HG03342 (cell line): ENCODE measurements at regions not wholly inside any gene's neighbourhood (a gene's known extent, or its start where the extent isn't known, plus 50 kb on each side); places are given as distances from the start of the nearest gene placed in this dataset.

Experiments
- ATAC-seq: cut with Tn5 transposase; IDR thresholded peaks from one replicate; pipeline ENCODE4 v1.9.1; 2021; ENCODE audit warnings: mild to moderate bottlenecking, moderate library complexity; ENCODE audit not compliant: unreplicated experiment

GRCh38 chr3:72470904-72471417, 377.3 kb downstream of the SHQ1 start:
- no peak for ATAC-seq

DNA sequence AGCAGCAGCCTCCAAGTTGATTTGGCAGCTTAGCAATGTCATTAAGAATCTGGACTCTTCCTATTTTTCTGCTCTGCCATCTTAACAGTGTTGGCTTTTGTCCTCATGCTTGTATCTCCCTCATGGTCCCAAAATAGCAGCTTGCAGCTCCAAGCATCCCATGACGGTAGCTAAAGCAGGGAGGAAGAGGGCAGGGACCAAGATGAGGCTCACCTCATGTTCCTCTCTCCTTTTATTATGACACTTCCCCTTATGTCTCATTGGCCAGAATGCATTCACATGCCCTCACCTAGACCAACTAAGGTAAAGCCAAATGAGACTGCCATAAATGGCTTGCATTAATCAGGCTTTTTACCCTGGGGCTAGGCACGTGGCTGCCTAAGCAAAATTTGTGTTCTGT, 382.4 kb downstream of the SHQ1 start:
- ATAC-seq: no peak

GRCh38 chr3:72463083-72463482, 385.2 kb downstream of the SHQ1 start:
- ATAC-seq: no peak

GRCh38 chr3:72462595-72463011, 385.6 kb downstream of the SHQ1 start:
- ATAC-seq: no peak

- no peak for ATAC-seq
These were observed 386.5 kb downstream of the SHQ1 start for GRCh38 chr3:72461787-72462186.

DNA sequence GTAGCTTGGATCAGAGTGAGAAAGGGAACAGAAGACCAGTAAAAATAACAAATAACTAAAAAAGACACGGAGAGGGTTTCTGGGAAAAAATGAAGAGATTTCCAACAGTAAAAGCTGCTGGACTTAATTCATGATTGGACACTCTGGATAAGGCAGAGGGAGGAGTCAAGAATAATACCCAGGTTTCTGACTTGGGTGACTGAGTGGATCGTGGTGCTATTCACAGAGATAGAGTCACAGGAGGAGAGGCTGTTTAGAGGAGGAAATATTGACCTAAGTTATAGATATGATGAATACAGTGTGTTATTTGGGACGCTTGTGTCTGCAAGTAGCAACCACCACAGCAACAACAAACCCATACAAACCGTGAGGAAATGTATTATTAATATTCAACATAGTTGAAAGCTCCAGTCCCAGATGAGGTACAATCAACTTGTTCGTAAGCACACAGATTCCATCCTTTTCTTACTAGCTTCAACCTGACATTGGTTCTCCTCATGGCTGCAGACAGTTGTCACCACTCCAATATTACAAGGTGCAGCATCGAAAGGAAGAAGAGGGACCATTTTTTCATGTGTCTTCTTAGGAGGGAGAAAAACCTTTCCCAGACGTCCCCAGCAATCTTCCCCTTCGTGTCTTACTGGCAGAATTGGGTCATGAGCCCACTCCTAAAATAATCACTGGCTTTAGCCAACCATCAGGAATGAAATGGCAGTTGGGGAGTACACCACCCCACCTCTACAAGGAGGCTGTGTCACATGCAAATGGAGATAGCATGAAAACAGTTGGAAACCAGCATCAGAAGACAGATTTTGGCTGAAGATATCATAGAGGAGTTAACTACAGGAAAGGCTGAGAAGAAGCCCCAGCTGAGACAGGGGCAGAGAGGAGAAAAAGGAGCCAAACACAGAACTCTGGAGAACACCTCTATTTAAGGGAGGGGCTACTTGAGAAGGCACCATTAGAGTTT, 387.8 kb downstream of the SHQ1 start:
- no peak for ATAC-seq

- no peak for ATAC-seq
These were observed 388.7 kb downstream of the SHQ1 start for GRCh38 chr3:72459588-72459987.

GRCh38 chr3:72458375-72458774, 389.9 kb downstream of the SHQ1 start:
- ATAC-seq: no peak

DNA sequence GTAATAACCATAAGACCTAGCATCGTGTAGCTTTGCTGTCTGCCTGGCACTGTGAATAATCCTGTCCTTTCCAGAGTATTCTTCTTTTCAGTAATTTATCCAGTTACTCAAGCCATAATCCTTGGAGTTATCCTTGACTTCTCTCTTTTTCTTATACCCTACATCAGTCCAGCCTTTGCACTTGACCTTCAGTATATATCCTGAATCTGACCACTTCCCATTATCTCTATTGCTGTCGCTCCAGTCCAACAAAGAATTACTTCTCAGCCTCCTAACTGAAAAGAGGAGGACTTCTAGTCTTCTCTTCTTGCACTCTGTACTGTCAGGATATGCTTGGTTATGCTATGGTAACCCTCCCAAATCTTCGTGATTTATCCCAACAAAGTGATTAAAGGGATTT, 393.8 kb downstream of the SHQ1 start:
- ATAC-seq: no peak

DNA sequence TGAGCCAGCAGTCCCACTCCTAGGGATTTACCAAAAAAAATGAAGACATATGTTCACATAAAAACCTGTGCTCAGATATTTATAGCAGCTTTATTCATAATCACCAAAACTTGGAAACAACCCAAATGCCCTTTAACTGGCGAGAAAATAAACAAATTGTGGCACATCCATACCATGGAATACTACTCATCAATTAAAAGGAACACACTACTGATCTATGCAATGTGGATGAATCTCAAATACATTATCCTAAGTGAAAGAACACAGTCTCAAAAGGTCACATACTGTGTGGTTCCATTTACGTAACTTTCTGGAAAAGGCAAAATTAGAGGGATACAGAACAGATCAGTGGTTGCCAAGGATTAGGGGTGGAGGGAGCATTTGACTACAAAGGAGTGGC, 394.5 kb downstream of the SHQ1 start:
- no peak for ATAC-seq

DNA sequence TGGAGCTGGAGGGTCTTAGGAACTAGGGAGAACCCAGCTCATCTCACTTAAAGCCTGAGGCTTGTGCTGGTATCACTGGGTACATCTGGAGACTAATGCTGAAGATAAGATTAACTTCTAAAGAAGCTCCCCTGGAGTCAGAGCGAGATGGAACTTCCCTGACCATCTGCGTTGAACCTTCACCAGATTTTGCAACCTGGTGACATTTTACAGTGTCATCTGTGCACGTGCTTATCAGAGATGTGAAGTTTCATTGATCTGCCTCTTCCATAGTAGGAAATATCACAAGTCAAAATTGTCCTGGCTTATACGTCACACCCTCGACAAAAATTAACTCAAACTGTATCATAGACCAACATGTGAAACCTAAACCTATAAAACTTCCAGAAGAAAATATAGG, 395.5 kb downstream of the SHQ1 start:
- ATAC-seq: no peak

GRCh38 chr3:72451841-72452240, 396.4 kb downstream of the SHQ1 start:
- ATAC-seq: no peak

DNA sequence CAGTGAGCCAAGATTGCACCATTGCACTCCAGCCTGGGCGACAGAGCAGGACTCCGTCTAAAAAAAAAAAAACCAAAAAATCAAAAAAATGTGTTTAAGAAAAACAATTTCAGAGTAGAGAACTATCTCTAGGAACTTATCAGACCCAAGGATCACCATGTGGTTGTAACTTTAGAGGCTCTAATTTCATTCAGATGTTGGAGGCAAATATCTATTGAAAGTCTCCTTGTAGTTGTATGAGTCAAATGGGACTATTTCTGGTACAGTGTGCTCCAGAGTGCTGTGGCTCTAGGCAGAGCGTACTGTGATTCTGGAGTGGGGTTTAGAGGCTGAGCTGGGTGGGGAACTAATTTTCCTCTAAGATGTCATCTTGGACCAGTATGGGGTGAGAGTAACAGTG, 398.7 kb downstream of the SHQ1 start:
- ATAC-seq: no peak

DNA sequence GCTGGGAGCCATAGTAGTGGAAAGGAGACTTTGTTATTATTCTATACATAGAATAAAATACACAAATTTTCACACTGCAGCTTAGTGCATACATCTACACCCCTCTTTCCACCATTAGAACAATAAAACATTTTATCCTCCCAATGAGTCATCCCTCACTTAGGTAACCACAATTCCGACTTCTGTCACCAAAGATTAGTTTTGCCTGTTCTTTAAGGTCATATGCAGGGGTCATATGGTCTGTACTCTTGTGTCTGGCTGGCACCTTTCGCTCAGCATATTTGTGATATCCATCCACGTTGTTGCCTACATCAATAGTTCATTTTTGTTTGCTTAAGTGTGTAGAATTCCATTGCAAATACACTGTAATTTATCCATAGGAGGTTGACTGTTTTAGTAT, 399.4 kb downstream of the SHQ1 start:
- no peak for ATAC-seq

DNA sequence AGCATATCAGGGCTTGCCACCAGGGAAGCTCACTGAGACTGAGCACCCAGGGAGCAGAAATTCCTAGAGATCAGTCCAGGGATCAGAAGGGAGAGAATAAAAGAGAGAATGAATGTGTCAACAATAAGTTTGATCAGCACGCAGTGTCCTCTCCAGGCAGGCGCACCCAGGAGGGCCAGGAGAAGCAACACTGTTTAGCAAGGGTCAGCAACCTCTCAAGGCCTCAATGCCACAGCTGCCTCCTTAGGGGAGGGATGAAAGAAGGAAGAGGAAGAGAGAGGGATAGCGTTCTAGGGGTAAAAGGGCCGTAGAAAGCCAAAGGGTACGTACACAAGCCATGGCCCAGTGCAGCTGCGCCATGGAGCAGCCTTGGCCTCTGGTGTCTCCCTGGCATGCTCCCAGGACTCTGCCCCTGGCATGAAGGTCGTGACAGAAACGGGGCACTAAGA, 399.8 kb downstream of the SHQ1 start:
- ATAC-seq: no peak

DNA sequence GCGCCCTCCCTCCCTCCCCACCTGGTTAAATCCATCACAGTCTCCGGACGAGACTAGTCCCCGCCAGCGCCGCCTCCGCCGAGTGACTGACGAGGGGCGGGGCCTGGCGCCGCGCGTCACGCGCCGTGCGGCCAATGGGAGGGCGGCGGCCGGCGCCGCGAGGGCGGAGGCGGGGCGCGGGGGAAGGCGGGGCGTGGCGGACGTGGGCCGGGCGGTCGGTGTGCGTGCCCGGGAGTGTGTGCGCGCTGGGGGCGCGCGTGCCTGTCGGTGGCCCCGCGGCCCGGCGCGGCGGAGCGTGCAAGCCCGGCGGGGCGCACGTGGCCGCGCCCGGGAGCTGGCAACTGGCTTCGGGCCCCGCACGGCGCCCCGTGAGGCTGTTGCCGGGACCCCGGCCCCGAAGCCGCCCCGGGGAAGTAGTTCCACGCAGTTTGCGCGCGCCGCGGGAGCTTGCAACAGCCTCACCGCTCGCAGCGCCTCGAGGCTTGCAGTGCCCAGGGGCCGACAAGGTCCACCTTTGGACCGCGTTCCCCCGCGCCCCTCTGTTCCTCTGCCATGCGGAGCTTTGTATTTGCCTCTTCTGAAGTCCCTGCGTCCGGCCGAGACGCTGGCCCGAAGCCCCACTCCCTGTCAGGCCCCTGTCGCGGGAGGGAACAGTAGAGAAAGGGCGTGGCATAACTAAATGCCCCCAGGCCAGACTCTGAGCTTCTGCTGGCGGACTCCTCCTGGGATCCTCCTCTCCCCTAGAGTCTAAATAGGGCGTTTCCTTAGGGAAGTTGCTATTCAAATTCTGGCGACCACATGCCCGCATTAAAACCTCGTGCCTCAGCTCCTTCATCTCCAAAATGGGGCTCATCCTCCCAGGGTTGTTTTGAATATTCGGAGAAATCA, 400.9 kb downstream of the SHQ1 start:
- peak; percentile 86 for ATAC-seq

- ATAC-seq: peak; percentile 26
These were observed 401.8 kb downstream of the SHQ1 start, which contains the start of gene RYBP for GRCh38 chr3:72446218-72447058. Gene RYBP, minus strand, starts transcription at chr3:72446621.

DNA sequence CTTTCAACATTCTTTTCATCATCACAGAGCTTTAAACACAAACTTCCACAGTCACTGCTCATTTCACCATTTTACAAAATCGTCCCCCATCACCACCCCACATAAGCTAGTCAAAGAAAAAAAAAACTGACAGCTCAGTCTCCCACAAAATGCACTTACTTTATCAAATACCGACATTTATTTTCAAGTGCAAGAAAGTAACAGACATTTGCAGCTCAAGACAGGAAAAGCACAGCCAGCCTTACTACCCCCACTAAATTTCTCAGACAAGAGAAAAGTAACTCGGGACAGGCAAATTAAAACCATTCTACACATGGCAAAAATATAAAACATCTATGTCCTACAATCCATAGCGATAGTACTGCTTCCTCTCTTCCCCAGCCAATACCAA, 402.4 kb downstream of the SHQ1 start:
- ATAC-seq: no peak

- no peak for ATAC-seq
These were observed 403.5 kb downstream of the SHQ1 start for GRCh38 chr3:72444656-72445223.

DNA sequence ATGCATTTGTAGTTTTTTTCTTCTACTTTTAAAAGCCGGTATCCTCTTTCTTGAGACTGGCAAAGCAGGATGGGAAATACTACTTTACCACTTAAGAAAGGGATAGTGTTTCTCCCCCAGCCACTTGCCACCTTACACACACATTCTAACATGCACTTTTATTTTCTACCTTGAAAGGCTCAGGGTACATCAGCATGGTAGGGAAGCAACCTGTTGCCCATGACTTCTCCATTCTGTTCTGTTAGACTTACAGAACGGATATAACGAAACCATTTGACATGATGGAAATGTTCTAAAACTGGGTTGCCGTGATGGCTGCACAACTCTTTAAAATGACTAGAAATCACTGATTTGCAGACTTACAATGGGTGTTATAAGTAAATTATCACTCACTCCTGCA, 405.5 kb downstream of the SHQ1 start:
- ATAC-seq: no peak
